PC-3 (cell line): ENCODE measurements at regions not wholly inside any gene's neighbourhood (a gene's known extent, or its start where the extent isn't known, plus 50 kb on each side); places are given as distances from the start of the nearest gene placed in this dataset.
A peak's percentile ranks its signal among the peaks of the same experiment; 100 is the strongest.

Experiments
- ATAC-seq: fragments of 200-7000 bp; cut with Tn5 transposase; 2 replicates; pipeline ENCODE4 v1.9.1; 2020; ENCODE audit warnings: mild to moderate bottlenecking, moderate library complexity
- BruUV-seq: library from RNA; stranded (reverse); fragments of 400-500 nt; replicated peaks from 2 replicates; lab custom pipeline; 2021; lab: Mats Ljungman, UMichigan
- CTCF ChIA-PET: fragments of 300-600 bp; sonication (Branson Sonifier 250); formaldehyde crosslinking; loops from one replicate; lab custom pipeline; 2022; ENCODE audit warnings: antibody characterized with exemption; lab: Charles Lee
- POLR2A ChIA-PET: fragments of 300-600 bp; sonication (Branson Sonifier 250); formaldehyde crosslinking; loops from one replicate; lab custom pipeline; 2022; ENCODE audit warnings: antibody characterized with exemption; ENCODE audit not compliant: unreplicated experiment; lab: Charles Lee
- DNase-seq: peaks from one replicate; pipeline ENCODE4 v3.0.0-alpha.2; 2015
- H2AFZ ChIP-seq: fragments of 300-600 bp; sonication (generic); 2 replicates; pipeline ENCODE4 v1.6.0; 2016; ENCODE audit warnings: antibody characterized with exemption, low read length
- H3F3A ChIP-seq: fragments of 300-600 bp; sonication (generic); one replicate; pipeline ENCODE4 v1.6.0; 2017; ENCODE audit warnings: antibody characterized with exemption, low read length, control low read depth, mild to moderate bottlenecking; ENCODE audit not compliant: unreplicated experiment
- H3K27ac ChIP-seq: fragments of 300-600 bp; sonication (generic); 2 replicates; pipeline ENCODE4 v1.5.1; 2016; ENCODE audit warnings: mild to moderate bottlenecking, low read length
- H3K27me3 ChIP-seq: fragments of 300-600 bp; sonication (generic); 2 replicates; pipeline ENCODE4 v1.6.1; 2016; ENCODE audit warnings: low read length, mixed read lengths
- H3K36me3 ChIP-seq: fragments of 300-600 bp; sonication (generic); 2 replicates; pipeline ENCODE4 v1.6.1; 2016; ENCODE audit warnings: low read depth, mixed run types, low read length, mixed read lengths
- H3K4me1 ChIP-seq: fragments of 300-600 bp; sonication (generic); 2 replicates; pipeline ENCODE4 v1.5.1; 2016; ENCODE audit warnings: low read length; ENCODE audit not compliant: insufficient read depth
- H3K4me2 ChIP-seq: fragments of 300-600 bp; sonication (generic); 2 replicates; pipeline ENCODE4 v1.6.0; 2016; ENCODE audit warnings: low read length
- H3K4me3 ChIP-seq: fragments of 300-600 bp; sonication (generic); 2 replicates; pipeline ENCODE4 v1.5.1; 2016; ENCODE audit warnings: mild to moderate bottlenecking, low read length, mixed read lengths
- H3K79me2 ChIP-seq: fragments of 300-600 bp; sonication (generic); 2 replicates; pipeline ENCODE4 v1.6.1; 2017; ENCODE audit warnings: low read length, mixed read lengths
- H3K9ac ChIP-seq: fragments of 300-600 bp; sonication (generic); 2 replicates; pipeline ENCODE4 v1.6.0; 2016; ENCODE audit warnings: mild to moderate bottlenecking, low read length
- H3K9me2 ChIP-seq: fragments of 300-600 bp; sonication (generic); replicated peaks from 2 replicates; pipeline ENCODE4 v1.6.1; 2016; ENCODE audit warnings: mixed run types, low read length, mixed read lengths
- H3K9me3 ChIP-seq: fragments of 300-600 bp; sonication (generic); 2 replicates; pipeline ENCODE4 v1.6.1; 2016; ENCODE audit warnings: low read length, mixed read lengths
- H4K20me1 ChIP-seq: fragments of 300-600 bp; sonication (generic); 2 replicates; pipeline ENCODE4 v1.6.1; 2016; ENCODE audit warnings: low read length, mixed read lengths
- CTCF ChIP-seq: fragments of 300-600 bp; sonication (generic); conservative IDR thresholded peaks from 2 replicates; pipeline ENCODE4 v1.5.1; 2017; ENCODE audit warnings: antibody characterized with exemption, low read depth, mild to moderate bottlenecking, low read length
- EZH2 ChIP-seq: fragments of 300-600 bp; sonication (generic); IDR thresholded peaks from one replicate; pipeline ENCODE4 v1.6.1; 2017; ENCODE audit warnings: antibody characterized with exemption, mild to moderate bottlenecking, low read length; ENCODE audit not compliant: unreplicated experiment
- EZH2phosphoT487 ChIP-seq: fragments of 300-600 bp; sonication (generic); IDR thresholded peaks from 2 replicates; pipeline ENCODE4 v1.6.1; 2018; ENCODE audit warnings: mild to moderate bottlenecking, antibody characterized with exemption, low read length, borderline replicate concordance
- intact Hi-C: fragments of 100-400 bp; cut with micrococcal nuclease; formaldehyde crosslinking; loops from 2 replicates; pipeline ENCODE4 v1.9.0; 2023

GRCh38 chr12:66956300-66956699 is 277.4 kb upstream of the GRIP1 start:
- Histone ChIP-seq H4K20me1 (no peaks in the 10 kb centered on the region), H3K4me3 (no peak overlapping the region), H2AFZ (no peak overlapping the region), H3K4me2 (peak overlapping the region; percentile 16), H3K36me3 (no peaks in the 10 kb centered on the region), H3F3A (no peaks in the 10 kb centered on the region), H3K27ac (no peak overlapping the region), H3K4me1 (peaks cover 33% of the 10 kb centered on the region), H3K79me2 (no peaks in the 10 kb centered on the region), H3K9me3 (no peaks in the 10 kb centered on the region), H3K9ac (no peak overlapping the region), H3K27me3 (no peaks in the 10 kb centered on the region), H3K9me2 (no peaks in the 10 kb centered on the region)
- no TSS peak for BruUV-seq
- no peak for TF ChIP-seq EZH2phosphoT487
- peak; percentile 75 for ATAC-seq
- DNase-seq = peak; percentile 67
- intact Hi-C loops = loop anchor here (5.0 kb wide), 1 partner anchor 76 kb away; no protein-coding TSS in a partner anchor
- ChIA-PET POLR2A (no interaction called here), CTCF (no interaction called here)

GRCh38 chr12:66959276-66959675 is 280.4 kb upstream of the GRIP1 start:
- Histone ChIP-seq H3K9me3 (no peaks in the 10 kb centered on the region), H3K27ac (no peak overlapping the region), H3K79me2 (no peaks in the 10 kb centered on the region), H4K20me1 (no peaks in the 10 kb centered on the region), H3K4me3 (no peak overlapping the region), H3K9me2 (no peaks in the 10 kb centered on the region), H3K4me2 (peak overlapping the region; percentile 34), H3F3A (no peaks in the 10 kb centered on the region), H3K4me1 (peaks cover 38% of the 10 kb centered on the region), H2AFZ (no peak overlapping the region), H3K36me3 (no peaks in the 10 kb centered on the region), H3K27me3 (no peaks in the 10 kb centered on the region), H3K9ac (no peak overlapping the region)
- ATAC-seq (peak; percentile 26), DNase-seq (peak; percentile 77)
- ChIA-PET POLR2A (no interaction called here), CTCF (no interaction called here)
- intact Hi-C loops = loop anchor here (5.0 kb wide), 1 partner anchor 73 kb away; no protein-coding TSS in a partner anchor
- BruUV-seq = no TSS peak
- TF ChIP-seq EZH2 (no peak), EZH2phosphoT487 (no peak), CTCF (no peak)

GRCh38 chr12:66960006-66960405 is 281.1 kb upstream of the GRIP1 start:
- ChIA-PET CTCF (no interaction called here), POLR2A (no interaction called here)
- Histone ChIP-seq H3K9me3 (no peaks in the 10 kb centered on the region), H3K4me2 (peak overlapping the region; percentile 62), H3K27ac (no peak overlapping the region), H3K4me1 (peaks cover 38% of the 10 kb centered on the region), H3K27me3 (no peaks in the 10 kb centered on the region), H2AFZ (no peak overlapping the region), H3K9me2 (no peaks in the 10 kb centered on the region), H3K4me3 (no peak overlapping the region), H3F3A (no peaks in the 10 kb centered on the region), H3K79me2 (no peaks in the 10 kb centered on the region), H3K9ac (no peak overlapping the region), H4K20me1 (no peaks in the 10 kb centered on the region), H3K36me3 (no peaks in the 10 kb centered on the region)
- intact Hi-C loops = no loop called here
- TF ChIP-seq CTCF (no peak), EZH2phosphoT487 (no peak), EZH2 (no peak)
- peak; percentile 48; the same call in 1 of the 2 replicates for ATAC-seq
- peak; percentile 64 for DNase-seq
- no TSS peak for BruUV-seq
